GM12874 (cell line): ENCODE measurements at regions not wholly inside any gene's neighbourhood (a gene's known extent, or its start where the extent isn't known, plus 50 kb on each side); places are given as distances from the start of the nearest gene placed in this dataset.

Experiments used
- CTCF ChIP-seq: IDR thresholded peaks from 2 replicates; pipeline ENCODE4 v1.5.1; 2011; ENCODE audit warnings: low read depth, mild to moderate bottlenecking, control low read depth, low read length, moderate library complexity; ENCODE audit not compliant: insufficient read depth

GRCh38 chr5:39876146-39876545 is 451.4 kb upstream of the DAB2 start:
- TF ChIP-seq CTCF = no peak

GRCh38 chr5:39870137-39870536 is 445.4 kb upstream of the DAB2 start:
- TF ChIP-seq CTCF = no peak

GRCh38 chr5:39869396-39869795 is 444.6 kb upstream of the DAB2 start:
- no peak for TF ChIP-seq CTCF

- no peak for TF ChIP-seq CTCF
These were observed 443.1 kb upstream of the DAB2 start for GRCh38 chr5:39867923-39868322.

GRCh38 chr5:39863926-39864552 is 439.3 kb upstream of the DAB2 start:
- no peak for TF ChIP-seq CTCF

- no peak for TF ChIP-seq CTCF
These were observed 432.3 kb upstream of the DAB2 start for GRCh38 chr5:39857041-39857440.

GRCh38 chr5:39854771-39855410 is 430.1 kb upstream of the DAB2 start:
- TF ChIP-seq CTCF = no peak
